Eye (tissue), 1 donor: ENCODE measurements at regions not wholly inside any gene's neighbourhood (a gene's known extent, or its start where the extent isn't known, plus 50 kb on each side); places are given as distances from the start of the nearest gene placed in this dataset.
A peak's percentile ranks its signal among the peaks of the same experiment; 100 is the strongest.

Source experiments
- DNase-seq: peaks from one replicate; pipeline ENCODE4 v3.0.0-alpha.2; 2015

DNA sequence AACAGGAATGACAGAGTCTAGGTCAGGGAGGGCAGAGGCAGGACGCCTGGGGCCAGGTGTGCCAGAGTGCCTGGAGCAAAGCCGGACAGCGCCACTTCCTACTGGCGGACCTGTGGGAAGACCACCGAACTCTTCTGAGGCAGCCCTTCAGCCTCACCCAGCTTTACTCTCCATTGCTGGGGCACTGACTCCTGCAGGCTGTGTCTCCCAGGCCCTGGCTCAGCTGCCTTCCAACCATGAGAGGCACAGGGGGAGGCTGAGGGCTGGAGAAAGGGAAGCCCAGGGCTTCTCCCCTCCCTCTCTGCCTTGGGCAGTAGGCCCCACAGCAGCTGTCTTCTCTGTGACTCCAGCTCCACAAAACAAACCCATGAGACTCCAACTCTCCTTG lies 139.6 kb upstream of the UNC5B start:
- peak; percentile 18 for DNase-seq

GRCh38 chr10:71073451-71074175 lies 138.8 kb upstream of the UNC5B start:
- DNase-seq = no peak

DNA sequence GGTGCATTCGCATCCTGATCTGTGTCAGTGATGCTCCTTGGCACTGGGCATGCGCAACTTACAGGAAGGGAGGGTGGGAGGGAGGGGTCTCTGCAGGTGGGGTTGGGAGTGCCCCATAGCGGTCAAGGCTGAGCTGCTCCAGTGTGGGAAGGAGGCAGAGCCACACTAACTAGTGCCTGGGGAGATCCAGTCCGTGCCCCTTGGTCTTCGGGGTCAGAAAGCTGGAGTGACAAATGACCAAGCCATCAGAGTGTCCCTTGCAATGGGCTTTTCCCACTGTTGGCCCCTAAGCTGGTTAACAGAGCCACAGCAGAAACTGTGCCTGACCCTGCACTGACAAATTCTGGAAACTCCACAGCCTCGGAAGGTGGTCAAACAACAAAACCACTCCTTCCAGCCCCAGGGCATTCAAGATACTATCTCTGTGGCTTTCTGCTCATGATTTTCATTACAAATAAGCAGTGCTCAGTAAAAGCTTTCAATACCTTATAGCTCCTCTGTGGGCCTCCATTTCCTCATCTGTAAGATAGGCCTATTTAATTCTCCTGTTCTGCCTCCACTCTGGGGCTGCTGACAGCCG lies 138.1 kb upstream of the UNC5B start:
- no peak for DNase-seq

GRCh38 chr10:71075086-71075758 lies 137.1 kb upstream of the UNC5B start:
- peak; percentile 13 for DNase-seq

DNA sequence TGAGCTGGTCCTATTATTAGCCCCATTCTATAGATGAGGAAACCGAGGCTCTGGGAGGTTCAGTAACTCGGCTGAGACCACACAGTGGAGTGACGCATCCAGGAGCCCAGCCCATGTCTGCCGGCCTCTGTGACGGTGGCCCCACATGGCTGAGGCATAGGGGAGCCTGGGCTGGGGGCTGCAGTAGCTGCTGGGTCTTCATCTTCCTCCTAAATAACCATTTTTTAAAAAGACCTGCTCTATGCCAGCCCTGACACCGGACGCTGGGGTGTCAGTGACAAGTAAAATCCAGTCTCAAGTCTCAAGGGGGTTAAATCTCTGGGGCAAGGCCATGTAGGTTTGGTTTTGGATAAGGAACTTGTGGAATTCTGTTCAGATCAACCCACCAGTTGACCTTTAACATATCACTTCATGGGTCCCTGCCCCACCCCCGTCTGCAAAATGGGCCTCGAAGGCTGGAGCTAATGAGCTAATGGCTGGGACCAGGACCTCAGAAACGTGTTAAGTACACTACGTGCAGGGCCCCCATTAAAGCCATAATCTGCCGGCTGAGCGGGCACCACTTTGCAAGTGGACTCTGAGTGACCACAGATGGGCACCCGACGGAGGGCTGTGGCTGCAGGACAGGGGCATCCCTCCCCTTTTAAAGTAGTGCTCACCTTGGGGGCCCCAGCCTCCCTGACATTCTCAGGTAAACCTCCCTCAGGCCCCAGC lies 136.5 kb upstream of the UNC5B start:
- DNase-seq = no peak

DNA sequence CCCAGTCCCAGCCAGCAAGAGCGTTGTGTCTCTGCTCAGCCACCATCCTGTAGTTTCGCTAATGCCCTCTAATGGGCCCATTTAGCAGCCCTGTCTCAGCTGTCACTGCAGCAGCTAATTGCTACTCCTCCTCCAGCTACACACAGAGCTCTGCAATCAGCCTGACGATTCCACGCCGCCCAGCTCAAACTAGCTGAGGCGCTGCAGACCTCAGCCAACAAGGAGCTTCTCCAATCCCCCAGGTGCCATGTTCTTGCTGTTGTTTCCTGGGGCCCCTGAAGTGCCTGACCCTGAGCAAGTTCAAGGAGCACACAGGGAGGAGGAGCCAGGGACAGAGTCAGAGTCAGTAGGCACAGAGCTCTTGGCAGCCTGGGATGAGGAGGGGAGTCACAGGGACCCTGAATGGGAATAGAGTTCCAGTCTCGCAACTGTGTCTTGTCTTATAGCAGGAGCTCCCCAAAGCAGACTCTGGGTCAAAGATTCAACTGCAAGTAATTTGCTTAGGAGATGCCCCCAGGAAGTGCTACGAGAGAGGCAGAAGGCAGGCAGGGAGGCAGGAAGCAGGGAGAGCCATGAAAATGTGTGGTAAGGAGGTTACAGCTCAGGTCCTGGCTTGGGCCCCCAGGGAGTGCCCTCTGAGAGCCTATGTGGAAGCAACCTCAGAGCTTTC lies 135.8 kb upstream of the UNC5B start:
- DNase-seq = peak; percentile 78

GRCh38 chr10:71077143-71077581 lies 135.2 kb upstream of the UNC5B start:
- peak; percentile 29 for DNase-seq

GRCh38 chr10:71077796-71078453 lies 134.4 kb upstream of the UNC5B start:
- no peak for DNase-seq

DNA sequence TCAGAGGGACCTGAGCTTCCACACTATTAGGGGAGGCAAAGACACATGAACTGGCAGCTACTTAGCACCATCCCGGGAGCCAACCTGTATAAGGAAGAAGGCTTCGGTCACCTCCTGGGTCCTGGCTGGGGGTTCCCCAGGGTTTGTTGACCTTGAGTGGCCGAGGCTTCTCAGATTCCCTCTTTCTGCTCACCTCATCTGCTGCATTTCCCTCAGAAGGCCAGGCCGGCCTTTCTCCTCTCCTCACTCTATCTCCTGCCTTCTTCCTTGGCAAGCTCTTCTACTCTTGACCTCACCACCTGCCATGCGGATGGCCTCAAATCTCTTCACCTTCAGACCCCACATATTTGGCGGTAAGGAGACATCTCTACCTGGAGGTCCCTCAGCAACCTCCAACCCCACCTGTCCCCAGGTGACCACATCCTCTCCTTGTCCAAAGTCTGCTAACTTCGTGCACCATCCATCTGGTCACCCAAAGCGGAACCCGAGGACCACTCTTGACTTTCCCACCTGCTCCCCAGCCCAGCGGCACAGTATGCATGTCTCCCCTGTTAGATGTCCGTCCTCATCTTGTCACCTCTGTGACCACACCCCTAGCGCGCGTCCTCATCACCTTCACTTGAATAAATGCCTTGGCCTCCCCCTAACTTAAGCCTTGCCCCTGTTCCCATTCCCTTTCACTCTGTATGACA lies 133.8 kb upstream of the UNC5B start:
- no peak for DNase-seq

- DNase-seq = peak; percentile 62
These were observed 132.5 kb upstream of the UNC5B start for GRCh38 chr10:71079761-71080380.

DNA sequence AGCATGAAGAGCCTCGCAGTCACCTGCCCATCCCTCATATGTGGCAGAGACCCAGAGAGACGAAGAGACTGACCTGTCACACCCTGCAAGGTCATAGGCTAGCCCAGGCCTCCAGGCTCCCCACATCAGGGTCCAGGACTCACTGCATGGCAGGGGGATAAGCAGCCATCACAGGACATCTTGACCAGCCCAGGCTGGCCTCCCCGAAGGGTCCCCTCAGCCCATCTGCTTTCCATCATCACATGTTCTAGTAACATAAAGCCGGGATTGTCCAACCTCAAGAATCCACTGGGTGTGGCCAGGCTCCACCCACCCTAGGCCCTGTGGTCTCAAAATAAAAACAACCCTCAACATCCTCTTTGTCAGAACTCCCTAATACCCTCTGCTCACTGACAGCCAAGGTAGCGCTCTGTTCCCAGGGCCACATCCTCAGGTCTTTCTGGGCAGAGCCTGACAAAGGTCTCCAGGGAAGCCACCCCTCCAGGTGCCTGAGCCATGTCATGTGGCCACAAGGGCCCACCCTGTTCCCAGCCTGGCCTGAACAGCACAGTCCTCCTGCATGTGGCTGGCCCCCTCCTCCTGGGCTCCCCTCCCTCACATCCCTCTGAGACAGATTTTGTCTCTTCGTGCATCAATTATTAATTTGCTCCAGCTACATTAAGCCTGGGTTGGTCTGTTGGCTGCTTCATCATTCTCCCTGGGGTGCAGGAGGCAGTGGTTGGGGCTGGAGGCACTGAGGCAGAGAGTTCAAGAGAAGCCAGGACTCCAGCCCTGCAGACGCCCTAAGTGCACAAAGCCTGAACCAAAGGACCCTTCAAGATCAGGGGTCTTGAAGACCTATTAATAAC lies 131.8 kb upstream of the UNC5B start:
- peak; percentile 68 for DNase-seq

GRCh38 chr10:71081229-71081560 lies 131.2 kb upstream of the UNC5B start:
- no peak for DNase-seq

GRCh38 chr10:71081912-71082311 lies 130.5 kb upstream of the UNC5B start:
- DNase-seq = no peak

DNA sequence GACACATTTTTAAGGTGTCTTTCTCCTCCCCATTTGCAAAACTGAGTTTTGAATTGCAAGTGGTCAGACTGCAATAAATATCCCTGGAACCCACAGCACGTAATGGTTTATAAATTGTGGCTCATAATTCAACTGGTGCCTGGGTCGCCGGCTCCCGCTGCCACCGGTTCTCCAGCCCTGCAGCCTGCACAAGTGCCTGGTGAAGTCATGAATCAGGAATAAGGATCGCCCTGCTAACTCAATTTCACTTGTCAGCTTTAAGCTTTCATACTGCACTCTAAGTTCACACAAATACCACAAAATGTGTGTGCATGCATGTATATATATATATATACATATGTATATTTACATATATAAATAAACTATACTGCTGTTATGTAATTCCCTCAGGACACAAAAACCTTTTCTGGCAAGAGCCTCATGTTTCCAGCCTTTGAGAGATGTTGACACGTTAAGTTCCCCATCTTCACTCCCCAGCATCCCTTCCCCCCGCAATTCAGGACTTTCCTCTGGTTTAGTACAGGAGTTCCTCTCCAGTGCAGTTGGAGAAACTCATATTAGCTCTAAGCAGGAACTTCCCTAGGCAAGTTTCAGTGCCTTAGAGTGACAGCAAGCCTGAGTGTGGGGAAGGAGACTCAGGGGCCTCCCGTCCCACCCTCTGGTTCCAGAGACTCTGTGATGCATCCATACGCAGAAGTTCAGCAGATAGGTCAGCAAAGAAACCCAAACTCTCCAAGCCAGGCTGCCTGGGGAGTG lies 129.2 kb upstream of the UNC5B start:
- DNase-seq = no peak

GRCh38 chr10:71083716-71083975 lies 128.7 kb upstream of the UNC5B start:
- no peak for DNase-seq

DNA sequence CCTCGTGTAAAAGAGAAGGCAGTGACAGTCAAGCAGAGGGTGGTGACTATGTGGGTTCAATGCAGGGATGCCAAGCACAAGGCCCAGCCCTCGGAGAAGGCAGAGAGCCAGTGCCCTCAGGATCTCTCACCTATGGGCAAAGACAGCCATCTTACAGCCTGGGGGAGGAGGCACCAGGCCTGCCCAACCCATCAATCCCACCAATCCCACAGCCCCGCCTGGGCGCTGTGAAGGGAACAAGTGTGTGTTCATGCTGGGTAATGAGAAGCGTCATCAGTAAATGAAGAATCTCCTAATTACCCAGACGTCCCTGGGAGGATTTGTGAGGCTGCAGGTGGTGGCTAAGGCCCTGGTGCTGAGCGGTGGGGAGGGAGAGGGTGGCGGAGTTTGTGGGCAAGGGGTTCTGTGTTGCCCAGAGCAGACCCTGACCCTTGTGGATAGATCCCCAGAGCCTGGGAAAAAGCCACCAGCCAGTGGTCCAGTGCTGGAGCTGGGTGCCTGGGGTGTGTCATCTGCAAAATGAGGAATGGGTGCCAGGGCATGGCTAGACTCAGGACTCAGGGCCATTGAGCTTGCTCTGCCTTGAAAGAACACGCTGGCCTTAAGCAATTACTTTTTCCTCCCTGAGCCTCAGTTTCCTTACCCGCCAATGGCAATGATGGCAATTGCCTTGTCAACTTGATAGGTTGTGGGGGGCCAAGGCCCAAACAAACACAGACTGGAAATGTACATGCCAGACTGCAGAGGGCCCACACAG lies 128.1 kb upstream of the UNC5B start:
- DNase-seq = peak; percentile 32

DNA sequence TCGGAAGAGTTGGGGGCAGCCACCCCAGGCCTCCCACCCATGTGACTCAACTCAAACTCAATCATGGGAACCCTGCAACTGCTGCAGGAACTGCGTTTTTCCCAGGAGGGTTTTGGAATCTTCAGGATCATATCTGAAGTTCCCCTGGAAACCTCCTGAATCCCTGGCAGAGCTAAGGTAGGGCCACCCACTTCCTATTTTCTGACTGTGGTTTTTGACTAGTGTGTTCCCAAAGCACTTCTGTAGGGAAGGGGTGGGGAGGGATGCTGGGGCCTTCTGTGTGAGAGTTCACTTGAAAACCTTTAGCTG lies 127.6 kb upstream of the UNC5B start:
- no peak for DNase-seq

- peak; percentile 75 for DNase-seq
These were observed 126.5 kb upstream of the UNC5B start for GRCh38 chr10:71085689-71086438.
